ENCODE measurements at regions not wholly inside any gene's neighbourhood (a gene's known extent, or its start where the extent isn't known, plus 50 kb on each side); places are given as distances from the start of the nearest gene placed in this dataset.

DNA sequence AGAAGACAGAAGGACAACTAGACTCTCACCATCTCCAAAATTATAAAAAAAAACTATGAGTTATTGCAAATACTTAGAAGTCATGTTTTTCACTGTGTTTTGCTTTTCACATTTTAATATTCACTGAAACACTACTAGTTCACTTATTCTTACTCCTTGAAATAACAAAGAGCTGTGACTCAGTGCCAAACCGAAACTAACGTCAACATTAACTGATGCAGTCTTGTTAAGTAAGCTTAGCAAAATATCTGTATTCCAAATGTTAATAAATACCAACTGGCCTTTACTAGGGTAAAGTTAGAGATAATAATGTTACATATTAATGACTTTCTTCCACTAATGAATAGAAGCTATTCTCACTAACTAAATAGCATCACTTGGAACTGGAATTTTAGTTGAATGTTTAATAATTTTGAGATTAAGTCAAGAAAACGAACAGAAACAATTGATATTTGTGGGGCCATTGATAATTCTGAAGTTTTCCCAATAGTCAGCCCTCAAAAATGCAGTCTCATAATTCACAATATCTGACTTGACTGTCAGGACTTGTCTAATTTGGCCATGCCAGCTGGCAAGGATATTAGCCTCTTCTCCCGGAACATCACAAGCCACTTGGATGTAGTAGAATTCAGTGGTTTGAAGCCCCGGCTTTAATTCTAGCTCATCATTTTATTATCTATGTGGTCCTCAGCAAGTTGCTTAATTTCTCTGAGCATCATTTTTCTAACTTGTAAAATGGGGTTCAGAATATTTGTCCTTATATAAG is 230.1 kb upstream of the DDI1 start:
- TF ChIP-seq POLR2A (IDR thresholded peaks at IDR 0.05), result no peak
- no peak for TF ChIP-seq CTCF (IDR thresholded peaks at IDR 0.05)

Data from lower leg skin (tissue), 3 donors.